ENCODE measurements at regions not wholly inside any gene's neighbourhood (a gene's known extent, or its start where the extent isn't known, plus 50 kb on each side); places are given as distances from the start of the nearest gene placed in this dataset.
"Not testable (repeated sequence)": the region's sequence is repeated elsewhere in the genome, so short reads cannot be mapped to it uniquely, and the experiment has no call there.

DNA sequence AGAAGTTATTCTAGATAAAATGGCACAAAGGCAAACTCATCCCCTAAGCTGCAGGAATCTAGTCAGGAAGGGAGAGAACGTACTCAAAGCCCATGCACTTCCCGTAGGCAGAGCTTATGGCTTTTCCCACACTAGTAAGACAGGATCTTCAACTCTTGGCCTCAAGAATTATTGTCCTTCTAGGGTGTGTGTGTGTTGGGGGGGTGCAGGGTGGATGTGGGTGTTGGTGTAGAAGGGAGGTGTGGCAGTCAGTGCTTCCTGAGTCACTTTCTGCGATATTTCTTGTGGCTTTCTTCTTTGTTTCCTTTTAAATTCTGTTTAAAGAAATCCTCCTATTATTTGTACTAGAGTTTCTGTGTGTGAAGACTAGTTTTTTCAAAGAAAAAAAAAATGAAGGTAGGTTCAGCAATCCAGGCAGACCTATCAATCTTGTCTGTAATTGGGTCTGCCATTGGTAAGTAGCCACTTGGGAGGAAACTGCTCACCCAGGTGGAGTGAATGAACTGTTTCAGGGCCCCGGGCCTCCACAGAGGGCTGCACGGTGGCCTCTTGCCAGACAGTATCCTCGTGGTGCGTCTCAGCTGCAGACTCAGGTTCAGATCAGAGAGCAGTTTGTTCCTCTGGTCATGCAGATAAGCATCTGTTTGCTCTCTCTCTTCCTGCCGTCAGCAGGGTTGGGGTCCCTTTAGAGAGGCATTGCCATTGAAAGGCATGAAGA lies 131.9 kb downstream of the NPR3 start:
- no peak for DNase-seq

DNA sequence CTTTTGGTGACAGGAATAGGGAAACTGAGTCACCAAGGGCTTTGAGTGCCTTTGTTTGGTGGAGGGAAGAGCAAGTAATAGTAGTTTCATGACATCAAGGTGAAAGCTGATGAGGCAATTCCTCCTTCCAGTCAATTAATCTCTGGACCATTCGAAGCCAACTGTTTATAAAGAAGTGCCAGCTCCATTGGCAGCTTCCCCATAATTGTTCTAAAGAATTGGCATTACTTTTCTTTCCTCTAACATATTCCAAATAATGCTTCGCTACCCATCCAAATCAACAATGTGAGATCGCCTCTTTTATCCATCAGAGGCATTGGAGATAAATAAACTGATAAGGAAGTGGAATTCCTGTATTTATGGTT lies 132.4 kb downstream of the NPR3 start:
- no peak for DNase-seq

DNA sequence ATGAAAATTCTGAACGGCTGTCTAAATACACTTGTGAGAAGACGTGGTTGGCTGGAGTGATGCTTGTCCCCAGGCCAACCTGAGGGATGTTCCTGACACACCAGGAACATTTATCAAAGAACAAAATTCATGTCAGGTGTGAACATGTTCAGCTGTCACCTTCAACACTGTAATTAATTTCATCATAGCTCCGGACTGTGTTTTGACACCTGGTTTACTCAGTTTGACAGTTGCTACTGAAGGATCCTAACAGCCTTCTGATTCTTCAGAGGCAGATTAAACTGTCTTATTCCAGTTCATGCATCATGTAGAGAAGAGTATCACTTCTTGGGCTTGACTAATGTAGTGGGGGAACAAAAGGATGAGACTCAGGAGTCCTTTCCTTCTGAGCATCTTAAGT lies 134.1 kb downstream of the NPR3 start:
- DNase-seq: no peak

DNA sequence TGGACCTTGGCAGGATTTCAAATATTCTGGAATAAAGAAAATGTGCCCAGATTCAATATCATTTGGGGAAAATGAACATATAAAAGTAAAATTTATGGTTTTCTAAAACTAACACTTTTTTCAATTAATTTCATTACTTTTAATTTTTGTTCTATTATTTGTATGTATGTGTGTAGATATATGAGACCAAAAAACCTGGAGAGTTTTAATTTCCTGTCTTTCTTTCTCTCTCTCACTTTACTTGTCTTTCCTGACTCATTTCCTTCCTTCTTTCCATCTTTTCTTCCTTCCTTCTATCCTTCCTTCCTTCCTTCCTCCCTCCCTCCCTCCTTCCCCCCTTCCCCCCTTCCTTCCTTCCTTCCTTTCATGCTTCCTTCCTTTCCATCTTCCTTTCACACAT lies 137.0 kb downstream of the NPR3 start:
- DNase-seq: no peak

DNA sequence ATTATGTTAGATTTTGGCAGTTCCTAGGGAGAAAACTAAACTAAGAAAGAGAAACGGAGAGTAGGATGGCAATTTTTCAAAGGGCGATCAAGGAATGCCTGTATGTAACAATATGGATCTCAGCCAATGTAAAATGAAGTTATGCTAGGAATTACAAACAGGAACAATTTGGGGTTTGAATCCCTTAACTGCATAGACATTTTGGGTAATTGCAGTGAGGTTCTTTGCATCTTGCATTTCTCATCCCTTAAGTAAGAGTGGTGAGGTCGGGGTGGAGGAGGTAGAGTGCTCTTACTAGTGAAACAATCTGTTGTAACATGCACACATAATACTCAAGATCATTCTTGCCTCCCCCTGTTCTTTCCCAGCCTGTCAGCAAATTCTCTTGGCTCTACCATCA lies 137.6 kb downstream of the NPR3 start:
- no peak for DNase-seq

DNA sequence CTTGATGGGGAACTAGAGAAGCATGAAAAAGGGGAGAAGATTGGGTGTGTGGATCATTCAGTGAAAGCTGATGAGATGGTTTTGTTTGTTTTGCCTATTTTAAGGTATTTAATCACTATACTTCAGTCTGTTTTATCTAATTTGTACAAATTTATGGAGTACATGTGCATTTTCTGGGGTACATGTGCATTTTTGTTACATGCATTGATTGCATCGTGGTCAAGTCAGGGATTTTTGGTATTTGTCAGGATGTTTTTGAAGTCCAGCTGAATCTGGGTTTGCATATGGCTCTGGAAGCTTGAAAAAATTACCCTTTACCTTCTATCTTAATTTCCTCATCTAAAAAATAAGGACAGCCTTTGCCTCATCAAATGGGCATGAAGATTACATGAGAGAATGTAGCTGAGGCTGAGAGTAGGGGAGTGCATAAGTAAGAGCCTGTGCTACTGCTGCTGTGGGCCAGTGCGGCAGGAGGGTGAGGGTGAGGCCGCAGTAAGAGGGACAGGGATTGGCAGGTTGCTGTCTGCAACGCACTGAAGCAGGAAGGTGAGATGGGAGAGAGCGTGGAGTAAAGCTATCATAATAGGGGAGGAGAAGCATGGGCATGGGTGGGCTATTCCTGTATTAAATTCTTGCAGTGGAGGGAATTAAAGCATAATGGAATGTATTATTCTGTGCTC lies 139.8 kb downstream of the NPR3 start:
- no peak for DNase-seq

DNA sequence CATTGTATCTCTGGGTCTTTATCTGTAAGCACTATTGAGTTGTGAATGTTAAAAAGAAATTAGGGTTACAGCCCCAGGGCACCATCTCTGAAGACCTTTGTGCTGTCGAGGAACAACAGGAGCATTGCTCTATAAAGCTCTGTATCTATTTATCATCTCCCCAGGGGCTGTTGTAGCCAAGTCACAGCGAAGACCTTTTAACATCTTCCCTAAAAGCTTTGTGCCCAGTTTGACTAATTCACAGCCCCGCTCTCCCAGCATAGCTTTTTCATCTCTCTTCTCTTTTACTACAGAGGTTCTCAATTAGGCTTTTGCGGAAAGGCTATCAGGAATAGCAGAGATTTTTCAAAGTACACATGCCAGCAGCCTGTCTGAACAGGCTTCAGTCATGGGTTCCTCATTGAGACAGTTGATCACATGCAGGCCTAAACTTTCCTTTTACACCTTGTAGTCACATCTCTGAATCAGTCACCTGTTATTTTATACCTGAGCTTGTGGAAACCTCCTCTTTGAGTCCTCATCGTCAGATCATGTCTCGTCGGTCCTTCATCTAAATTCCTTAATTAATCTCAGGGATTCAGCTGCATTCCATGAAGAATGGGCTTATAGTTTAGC lies 140.5 kb downstream of the NPR3 start:
- no peak for DNase-seq

DNA sequence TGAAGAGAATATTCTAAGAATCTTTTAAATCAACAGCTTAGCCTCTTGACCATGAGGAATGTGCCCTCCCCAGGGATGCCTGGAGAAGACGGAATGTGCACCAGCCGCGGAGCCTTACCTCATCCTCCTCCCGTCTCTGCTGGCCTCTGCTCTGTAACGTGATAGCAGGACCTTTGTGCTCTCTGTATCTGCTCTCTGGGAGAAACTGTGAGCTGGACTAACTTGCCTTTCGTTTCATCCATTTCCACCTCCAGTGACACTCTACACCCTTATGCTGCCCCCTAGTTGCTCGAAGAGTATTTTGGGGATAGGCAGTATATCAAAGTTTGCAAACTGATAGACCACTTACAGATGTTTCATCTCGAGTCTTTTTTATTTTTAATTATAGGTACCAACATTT lies 141.4 kb downstream of the NPR3 start:
- peak in 1 of 2 experiments; percentile 21 for DNase-seq

DNA sequence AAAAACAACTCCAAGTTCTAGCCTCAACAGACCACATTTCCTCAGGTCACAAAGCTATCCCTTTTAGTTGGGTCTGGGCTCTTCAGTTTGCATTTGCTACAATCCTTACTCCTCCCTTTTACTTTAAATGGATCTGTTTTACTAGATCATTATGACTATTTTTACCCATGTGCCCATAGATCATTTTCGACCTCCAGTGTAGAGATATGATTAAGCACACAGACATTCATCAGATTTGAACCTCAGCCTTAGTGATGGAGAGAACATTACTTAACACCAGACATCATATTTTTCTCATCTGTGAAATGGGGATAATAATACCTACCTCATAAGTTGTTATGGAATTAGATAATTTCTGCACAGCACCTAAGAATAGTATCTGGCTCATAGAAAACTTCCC lies 141.9 kb downstream of the NPR3 start:
- DNase-seq: no peak

DNA sequence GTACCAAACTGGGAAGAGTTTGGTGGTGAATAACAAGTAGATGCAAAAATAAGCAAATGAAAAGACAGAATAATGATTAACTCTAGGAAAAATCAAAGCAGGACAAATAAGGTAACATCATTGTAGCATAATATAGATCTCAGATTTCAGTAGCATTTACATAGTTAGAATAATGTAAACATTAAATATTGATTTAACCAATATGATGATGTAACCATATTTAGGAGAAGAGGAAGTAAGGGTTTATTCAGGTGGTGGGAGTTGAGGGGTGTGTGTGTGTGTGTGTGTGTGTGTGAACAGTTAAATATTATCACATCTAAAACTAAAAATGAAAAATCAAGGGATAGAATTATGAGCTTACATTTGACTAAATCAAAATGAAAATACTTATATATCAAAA lies 143.4 kb downstream of the NPR3 start:
- DNase-seq: peak; percentile 26 to 32

DNA sequence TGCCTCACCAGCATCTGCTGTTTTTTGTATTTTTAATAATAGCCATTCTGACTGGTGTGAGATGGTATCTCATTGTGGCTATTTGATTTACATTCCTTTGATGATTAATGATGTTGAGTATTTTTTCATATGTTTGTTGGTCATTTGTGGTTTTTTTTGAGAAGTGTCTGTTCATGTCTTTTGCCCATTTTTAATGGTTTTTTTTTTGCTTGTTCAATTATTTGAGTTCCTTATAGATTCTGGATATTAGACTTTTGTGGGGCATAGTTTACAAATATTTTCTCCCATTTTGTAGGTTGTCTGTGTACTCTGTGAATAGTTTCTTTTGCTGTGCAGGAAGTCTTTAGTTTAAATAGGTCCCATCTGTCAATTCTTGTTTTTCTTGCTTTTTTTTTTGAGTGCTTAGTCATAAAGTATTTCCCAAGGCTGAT lies 148.1 kb downstream of the NPR3 start:
- DNase-seq: no peak

DNA sequence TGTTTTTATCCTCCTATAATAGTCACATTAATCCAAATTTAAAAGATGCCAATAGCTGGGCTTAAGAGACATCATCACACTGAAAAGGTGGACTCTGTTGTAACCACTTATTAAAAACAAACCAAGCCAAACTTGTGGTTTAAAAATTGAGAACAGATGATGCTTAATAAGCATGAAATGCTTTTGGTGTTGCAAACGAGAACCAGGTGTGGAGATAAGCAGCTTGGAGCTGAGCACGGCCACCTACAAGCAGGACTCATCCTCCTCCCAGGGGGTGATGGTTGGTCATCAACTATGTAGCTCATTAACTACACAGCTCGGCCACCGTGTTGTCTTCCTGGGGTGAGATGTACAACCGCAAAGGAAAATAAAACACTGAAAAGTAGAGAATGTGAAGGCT lies 154.4 kb downstream of the NPR3 start:
- no peak for DNase-seq

DNA sequence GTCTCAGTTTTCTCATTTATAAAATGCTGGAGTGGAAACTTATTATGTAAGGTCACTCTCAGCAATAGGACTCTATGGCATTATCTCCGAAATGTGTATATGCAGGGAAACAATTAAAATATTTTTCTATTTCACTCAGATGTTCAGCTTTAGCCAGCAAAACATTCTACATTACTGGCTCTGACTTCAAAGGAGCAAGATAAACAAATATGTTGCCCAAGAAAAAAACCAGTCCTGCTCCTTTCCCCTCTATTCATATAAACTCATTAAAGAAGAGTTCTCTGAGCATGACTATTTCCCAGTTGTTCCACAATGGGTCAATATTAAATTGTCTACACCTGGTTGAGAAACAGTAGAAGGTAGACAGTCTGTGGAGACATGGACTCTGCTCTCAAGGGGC lies 155.0 kb downstream of the NPR3 start:
- no peak for DNase-seq

DNA sequence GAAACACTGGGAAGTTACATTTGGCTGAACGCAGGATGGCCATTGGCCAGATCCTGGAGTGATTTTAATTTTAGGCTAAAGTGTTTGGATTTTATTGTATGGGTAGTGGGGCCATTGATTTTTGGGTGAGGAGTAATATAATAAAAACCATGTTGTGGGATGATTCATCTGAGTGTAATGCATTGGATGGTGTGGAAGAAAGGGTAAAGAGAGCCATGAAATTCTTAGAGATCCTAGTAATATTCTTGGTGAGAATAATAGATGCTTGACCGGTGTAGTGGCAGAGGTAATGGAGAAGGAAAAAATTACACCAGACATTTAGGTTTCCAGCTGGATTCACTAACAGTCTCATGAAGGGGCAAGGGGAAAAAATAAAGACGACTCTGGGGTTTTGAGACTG lies 158.1 kb downstream of the NPR3 start:
- no peak for DNase-seq

DNA sequence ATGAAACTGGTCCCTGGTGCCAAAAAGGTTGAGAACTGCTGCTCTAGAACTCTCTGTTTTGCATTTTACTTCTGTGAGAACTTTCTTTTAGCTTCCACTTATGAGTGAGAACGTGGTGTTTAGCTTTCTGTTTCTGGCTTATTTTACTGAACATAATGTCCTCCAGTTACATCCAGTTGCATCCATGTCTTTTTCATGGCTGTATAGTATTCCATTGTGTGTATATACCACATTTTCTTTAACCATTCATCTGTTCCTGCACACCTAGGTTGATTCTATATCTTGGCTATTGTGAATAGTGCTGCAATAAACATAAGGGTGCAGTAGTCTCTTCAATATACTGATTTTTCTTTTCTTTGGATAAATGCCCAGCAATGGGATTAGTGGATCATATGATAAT lies 165.7 kb downstream of the NPR3 start:
- DNase-seq: no peak

DNA sequence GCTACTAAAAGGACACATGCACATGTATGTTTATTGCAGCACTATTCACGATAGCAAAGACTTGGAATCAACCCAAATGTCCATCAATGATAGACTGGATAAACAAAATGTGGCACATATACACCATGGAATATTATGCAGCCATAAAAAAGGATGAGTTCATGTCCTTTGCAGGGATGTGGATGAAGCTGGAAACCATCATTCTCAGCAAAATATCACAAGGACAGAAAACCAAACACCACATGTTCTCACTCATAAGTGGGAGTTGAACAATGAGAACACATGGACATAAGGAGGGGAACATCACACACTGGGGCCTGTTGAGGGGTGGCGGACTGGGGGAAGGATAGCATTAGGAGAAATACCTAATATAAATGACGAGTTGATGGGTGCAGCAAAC lies 168.2 kb downstream of the NPR3 start:
- not testable (repeated sequence) for DNase-seq

DNA sequence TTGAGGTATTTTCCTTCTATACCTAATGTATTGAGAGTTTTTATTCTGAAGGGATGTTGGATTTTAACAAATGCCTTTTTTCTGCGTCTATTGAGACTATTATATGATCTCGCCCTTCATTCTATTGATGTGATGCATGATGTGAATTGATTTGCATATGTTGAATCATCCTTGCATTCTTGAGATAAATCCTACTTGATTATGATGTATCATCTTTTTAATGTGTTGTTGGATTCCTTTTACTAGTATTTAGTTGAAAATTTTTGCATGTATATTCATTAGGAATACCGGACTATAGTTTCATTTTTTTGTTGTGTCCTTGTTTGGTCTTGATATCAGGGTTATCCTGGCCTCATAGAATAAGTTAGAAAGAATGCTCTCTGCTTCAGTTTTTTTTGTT lies 169.7 kb downstream of the NPR3 start:
- DNase-seq: no peak

DNA sequence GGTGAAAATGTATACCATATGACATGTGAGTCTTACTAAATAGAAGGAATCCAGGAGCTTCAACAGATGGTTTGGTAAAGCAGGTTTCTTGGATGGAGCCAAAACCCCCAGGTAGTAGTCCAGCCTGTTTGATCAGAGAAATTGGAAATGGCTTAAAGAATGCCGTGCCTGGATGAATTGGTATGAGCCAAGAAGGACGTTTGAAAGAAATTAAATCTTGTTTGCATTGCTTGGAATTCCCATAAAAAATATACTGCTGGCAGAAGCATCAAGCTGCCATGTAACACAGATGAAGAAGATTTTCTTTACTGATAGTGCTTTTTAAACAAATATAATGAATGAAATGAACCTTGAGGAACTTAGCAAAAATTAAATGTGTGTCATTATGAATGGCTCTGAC lies 176.3 kb downstream of the NPR3 start:
- DNase-seq: no peak

DNA sequence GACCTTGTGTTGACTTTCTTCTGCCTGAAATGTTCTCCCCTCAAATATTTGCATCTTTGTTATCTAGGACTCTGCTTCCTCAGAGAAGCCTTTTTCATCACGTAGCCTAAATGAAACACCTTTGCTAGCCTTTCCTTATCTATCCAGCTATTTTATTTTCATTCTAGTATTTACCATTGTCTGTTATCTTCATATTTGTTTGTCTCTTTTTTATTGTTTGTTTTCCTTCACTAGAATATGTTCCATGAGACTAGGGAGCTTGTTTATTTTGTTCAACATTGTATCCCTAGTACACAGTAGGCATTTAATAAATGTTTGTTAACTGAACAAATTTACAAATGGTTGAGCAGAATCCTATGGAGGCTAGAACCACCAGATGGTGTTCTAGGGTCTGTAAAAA lies 178.0 kb downstream of the NPR3 start:
- no peak for DNase-seq

DNA sequence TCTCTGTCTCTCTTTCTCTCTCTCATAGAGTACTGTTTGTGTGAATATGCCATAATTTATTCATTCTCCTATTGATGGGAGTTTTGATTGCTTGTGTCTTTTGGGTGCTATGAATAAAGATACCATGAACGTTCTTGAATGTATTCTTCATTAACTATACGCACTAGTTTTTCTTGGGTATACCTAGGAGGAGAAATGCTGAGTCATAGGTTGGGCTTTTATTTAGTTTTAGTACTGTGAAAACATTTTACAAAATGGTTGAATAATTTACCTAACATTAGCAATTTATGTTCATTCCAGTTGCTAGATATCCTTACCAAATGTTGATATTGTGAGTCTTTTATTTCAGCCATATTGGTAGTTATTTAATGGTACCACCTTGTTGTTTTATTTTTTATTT lies 192.5 kb downstream of the NPR3 start:
- DNase-seq: no peak

DNA sequence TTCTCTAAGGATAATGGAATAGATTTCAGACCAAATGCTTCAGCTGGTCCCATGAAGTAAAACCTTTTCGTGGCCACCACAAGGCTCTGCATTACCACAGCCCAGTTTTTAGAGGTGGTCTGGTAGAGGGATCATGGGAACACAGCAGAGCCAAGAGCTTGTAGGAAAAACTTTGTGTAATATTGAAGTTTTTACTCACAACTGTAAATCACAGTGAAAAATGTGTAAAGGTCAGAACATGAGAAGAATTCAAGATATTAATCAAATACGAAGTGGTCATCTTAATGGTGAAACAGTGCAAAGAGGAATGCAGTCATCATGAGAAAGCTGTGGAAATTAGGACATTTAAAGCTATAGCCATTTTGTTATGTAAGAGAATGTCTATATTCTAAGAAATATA lies 197.5 kb downstream of the NPR3 start:
- DNase-seq: no peak

DNA sequence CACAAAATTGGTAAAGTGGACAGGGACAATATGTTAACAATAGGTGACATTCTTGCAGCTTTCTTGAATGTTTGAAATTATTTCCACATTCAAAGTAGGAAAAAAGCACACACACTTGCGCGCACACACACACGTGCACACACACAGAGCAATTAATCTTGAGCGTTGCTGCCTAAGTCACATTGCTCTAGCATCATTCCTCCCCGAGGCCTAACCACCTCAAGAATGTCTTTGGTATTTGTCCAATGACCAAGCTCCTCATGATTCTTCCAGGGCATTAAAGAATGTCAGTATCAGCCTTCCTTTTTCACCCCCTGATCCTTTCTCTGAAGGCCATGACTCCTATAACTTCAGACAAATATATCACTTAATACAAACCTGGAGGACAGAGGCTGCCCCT lies 198.1 kb downstream of the NPR3 start:
- DNase-seq: no peak

DNA sequence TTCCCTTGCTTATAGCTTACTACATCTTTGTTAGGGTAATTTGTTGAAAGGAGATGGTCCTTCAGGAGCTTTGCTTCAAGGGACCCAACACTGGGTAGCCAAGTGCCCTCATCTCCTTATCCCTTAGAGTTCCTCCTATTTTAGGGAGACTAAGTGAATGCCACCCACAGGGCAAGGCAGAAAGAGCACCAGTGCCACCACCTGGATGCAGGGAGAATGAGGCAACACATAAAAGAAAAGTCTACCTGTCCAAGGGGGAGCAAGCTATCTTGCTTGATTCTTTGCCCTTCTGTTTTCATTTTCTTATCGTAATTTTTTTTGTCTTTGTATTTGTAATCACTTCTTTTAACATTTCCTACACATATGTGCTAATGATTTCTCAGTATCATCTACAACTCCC lies 205.5 kb downstream of the NPR3 start:
- peak; percentile 44 to 49 for DNase-seq

DNA sequence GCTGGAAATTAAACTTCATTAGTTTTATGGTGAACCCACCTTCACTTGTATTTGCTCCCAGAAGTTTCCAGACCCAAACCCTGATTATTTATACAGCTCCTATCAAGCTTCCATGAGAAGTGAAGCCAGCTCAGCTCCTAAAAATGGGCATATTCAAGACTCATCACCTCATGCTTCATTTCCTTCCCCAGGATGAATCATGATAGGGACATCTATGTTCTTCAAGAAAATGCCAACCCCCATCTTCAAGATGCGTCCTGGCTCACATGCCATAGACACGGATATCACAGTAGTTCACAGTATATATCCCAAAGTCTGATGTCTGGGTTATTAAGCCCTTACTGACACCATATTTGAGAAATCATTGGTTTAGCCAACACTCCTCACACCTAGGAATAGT lies 217.6 kb downstream of the NPR3 start:
- no peak for DNase-seq

DNA sequence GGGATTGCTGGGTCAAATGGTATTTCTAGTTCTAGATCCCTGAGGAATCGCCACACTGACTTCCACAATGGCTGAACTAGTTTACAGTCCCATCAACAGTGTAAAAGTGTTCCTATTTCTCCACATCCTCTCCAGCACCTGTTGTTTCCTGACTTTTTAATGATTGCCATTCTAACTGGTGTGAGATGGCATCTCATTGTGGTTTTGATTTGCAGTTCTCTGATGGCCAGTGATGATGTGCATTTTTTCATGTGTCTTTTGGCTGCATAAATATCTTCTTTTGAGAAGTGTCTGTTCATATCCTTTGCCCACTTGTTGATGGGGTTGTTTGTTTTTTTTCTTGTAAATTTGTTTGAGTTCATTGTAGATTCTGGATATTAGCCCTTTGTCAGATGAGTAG lies 220.3 kb downstream of the NPR3 start:
- not testable (repeated sequence) for DNase-seq
